ENCODE measurements at regions not wholly inside any gene's neighbourhood (a gene's known extent, or its start where the extent isn't known, plus 50 kb on each side); places are given as distances from the start of the nearest gene placed in this dataset.

DNA sequence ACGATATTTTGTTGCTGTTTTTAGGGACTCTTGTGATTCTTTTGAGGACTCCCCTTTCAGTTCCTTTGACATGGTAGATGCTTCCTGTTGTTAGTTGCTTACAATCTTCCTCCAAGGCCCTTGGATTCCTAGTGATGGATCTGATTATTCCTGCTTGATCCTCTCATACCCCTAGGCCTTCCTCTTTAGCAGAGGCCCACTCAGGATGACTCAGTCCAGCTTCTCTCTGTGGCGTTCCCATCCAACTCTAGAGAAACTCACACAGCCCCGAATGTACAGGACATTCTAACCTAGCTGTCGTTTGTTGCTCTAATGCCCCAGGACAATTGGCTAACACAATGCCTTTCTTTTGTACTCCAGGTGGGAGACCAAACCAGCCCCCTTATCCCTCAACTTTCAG, 191.4 kb downstream of the POSTN start:
- TF ChIP-seq POLR2AphosphoS5 (IDR thresholded peaks at IDR 0.05), result no peak
- TF ChIP-seq, protein P1, sequence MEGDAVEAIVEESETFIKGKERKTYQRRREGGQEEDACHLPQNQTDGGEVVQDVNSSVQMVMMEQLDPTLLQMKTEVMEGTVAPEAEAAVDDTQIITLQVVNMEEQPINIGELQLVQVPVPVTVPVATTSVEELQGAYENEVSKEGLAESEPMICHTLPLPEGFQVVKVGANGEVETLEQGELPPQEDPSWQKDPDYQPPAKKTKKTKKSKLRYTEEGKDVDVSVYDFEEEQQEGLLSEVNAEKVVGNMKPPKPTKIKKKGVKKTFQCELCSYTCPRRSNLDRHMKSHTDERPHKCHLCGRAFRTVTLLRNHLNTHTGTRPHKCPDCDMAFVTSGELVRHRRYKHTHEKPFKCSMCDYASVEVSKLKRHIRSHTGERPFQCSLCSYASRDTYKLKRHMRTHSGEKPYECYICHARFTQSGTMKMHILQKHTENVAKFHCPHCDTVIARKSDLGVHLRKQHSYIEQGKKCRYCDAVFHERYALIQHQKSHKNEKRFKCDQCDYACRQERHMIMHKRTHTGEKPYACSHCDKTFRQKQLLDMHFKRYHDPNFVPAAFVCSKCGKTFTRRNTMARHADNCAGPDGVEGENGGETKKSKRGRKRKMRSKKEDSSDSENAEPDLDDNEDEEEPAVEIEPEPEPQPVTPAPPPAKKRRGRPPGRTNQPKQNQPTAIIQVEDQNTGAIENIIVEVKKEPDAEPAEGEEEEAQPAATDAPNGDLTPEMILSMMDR (IDR thresholded peaks at IDR 0.05), result no peak
